Urinary bladder (tissue), 3 donors: ENCODE measurements at regions not wholly inside any gene's neighbourhood (a gene's known extent, or its start where the extent isn't known, plus 50 kb on each side); places are given as distances from the start of the nearest gene placed in this dataset.

ENCODE experiments used
- DNase-seq: peaks from one replicate; pipeline ENCODE4 v3.0.0-alpha.2; 2015; ENCODE audit errors: extremely low spot score
- H3K27ac ChIP-seq: one replicate; pipeline ENCODE4 v1.5.1; 2013; ENCODE audit warnings: low read depth, mild to moderate bottlenecking, moderate library complexity
- H3K36me3 ChIP-seq: one replicate; pipeline ENCODE4 v1.6.1; 2013; ENCODE audit warnings: mild to moderate bottlenecking, moderate library complexity; ENCODE audit not compliant: insufficient read depth
- H3K4me1 ChIP-seq: one replicate; pipeline ENCODE4 v1.6.1; 2013; ENCODE audit warnings: mild to moderate bottlenecking, moderate library complexity; ENCODE audit not compliant: insufficient read depth
- H3K4me3 ChIP-seq: one replicate; pipeline ENCODE4 v1.5.1; 2013; ENCODE audit warnings: low read depth, low read length
- WGBS: extraction: QIAGEN DNeasy Blood & Tissue Kit; methylation state at CpG from one replicate; pipeline ENCODE4 v1.1.7; 2013; 5-methylcytosine and 5-hydroxymethylcytosine counted together
- donor health status: healthy with polysubstance abuse.
- donor health status: healthy.

- DNase-seq, result no peak
- no peak overlapping the region for H3K27ac ChIP-seq
- H3K4me3 ChIP-seq, result no peak overlapping the region
- H3K36me3 ChIP-seq, result no peaks in the 10 kb centered on the region
- H3K4me1 ChIP-seq, result no peaks in the 10 kb centered on the region
- 81% methylated on average over 30 of the region's 30 CpGs for WGBS
Measured at GRCh38 chr7:1383398-1384112, 75.7 kb downstream of the MICALL2 start.

- H3K27ac ChIP-seq, result no peak overlapping the region
- H3K4me3 ChIP-seq, result no peak overlapping the region
- 81% methylated on average over 21 of the region's 21 CpGs for WGBS
- H3K4me1 ChIP-seq, result no peaks in the 10 kb centered on the region
- DNase-seq, result no peak
- no peaks in the 10 kb centered on the region for H3K36me3 ChIP-seq
Measured at GRCh38 chr7:1384113-1384415, 75.2 kb downstream of the MICALL2 start.
